SU-DHL-6 (cell line): ENCODE measurements at regions not wholly inside any gene's neighbourhood (a gene's known extent, or its start where the extent isn't known, plus 50 kb on each side); places are given as distances from the start of the nearest gene placed in this dataset.

ENCODE experiments used
- H2AFZ ChIP-seq: fragments of 200-600 bp; sonication (generic); 2 replicates; pipeline ENCODE4 v1.6.1; 2014; ENCODE audit warnings: low read depth, mild to moderate bottlenecking, moderate library complexity, mixed read lengths, antibody characterized with exemption, low read length; ENCODE audit not compliant: severe bottlenecking
- H3F3A ChIP-seq: fragments of 200-600 bp; shearing (Covaris generic); 2 replicates; pipeline ENCODE4 v1.6.0; 2016; ENCODE audit warnings: antibody characterized with exemption, mild to moderate bottlenecking; ENCODE audit not compliant: insufficient read depth
- H3K27ac ChIP-seq: fragments of 200-600 bp; sonication (generic); 2 replicates; pipeline ENCODE4 v1.5.1; 2016; ENCODE audit warnings: low read depth, mild to moderate bottlenecking, low read length, moderate library complexity, mixed read lengths
- H3K27me3 ChIP-seq: fragments of 200-600 bp; sonication (generic), shearing (Covaris generic); 2 replicates; pipeline ENCODE4 v1.6.0; 2014; ENCODE audit warnings: mild to moderate bottlenecking, low read length
- H3K36me3 ChIP-seq: fragments of 200-600 bp; sonication (generic); 2 replicates; pipeline ENCODE4 v1.6.1; 2014; ENCODE audit warnings: mild to moderate bottlenecking, low read length, mixed read lengths
- H3K4me2 ChIP-seq: fragments of 300-600, 200-600 bp; shearing (Covaris generic), sonication (generic); 2 replicates; pipeline ENCODE4 v1.6.0; 2014; ENCODE audit warnings: low read length, low read depth, mild to moderate bottlenecking; ENCODE audit not compliant: poor library complexity, severe bottlenecking
- H3K4me3 ChIP-seq: fragments of 200-600 bp; sonication (generic); 2 replicates; pipeline ENCODE4 v1.5.1; 2014; ENCODE audit warnings: antibody characterized with exemption, low read length, mild to moderate bottlenecking, mixed read lengths; ENCODE audit not compliant: insufficient read depth, poor library complexity, severe bottlenecking
- H3K79me2 ChIP-seq: fragments of 200-600 bp; sonication (generic); 2 replicates; pipeline ENCODE4 v1.6.1; 2014; ENCODE audit warnings: mild to moderate bottlenecking, low read length, moderate library complexity; ENCODE audit not compliant: insufficient read depth
- H3K9ac ChIP-seq: fragments of 200-600 bp; sonication (generic); 2 replicates; pipeline ENCODE4 v1.7.0; 2014; ENCODE audit warnings: mild to moderate bottlenecking, low read length
- H3K9me2 ChIP-seq: fragments of 200-600 bp; sonication (generic); replicated peaks from 2 replicates; pipeline ENCODE4 v1.6.1; 2014; ENCODE audit warnings: low read length; ENCODE audit not compliant: insufficient read depth
- H3K9me3 ChIP-seq: fragments of 200-600 bp; sonication (generic); 2 replicates; pipeline ENCODE4 v1.6.1; 2014; ENCODE audit warnings: low read length, mixed read lengths; ENCODE audit not compliant: insufficient read depth
- H4K20me1 ChIP-seq: fragments of 200-600 bp; sonication (generic); 2 replicates; pipeline ENCODE4 v1.6.1; 2014; ENCODE audit warnings: low read depth, mild to moderate bottlenecking, antibody characterized with exemption, low read length, moderate library complexity, mixed read lengths
- EZH2phosphoT487 ChIP-seq: fragments of 200-600 bp; sonication (generic), shearing (Covaris generic); conservative IDR thresholded peaks from 2 replicates; pipeline ENCODE4 v1.6.1; 2018; ENCODE audit warnings: mild to moderate bottlenecking, antibody characterized with exemption, low read length, moderate library complexity, mixed read lengths
- TF ChIP-seq, protein P1 (sequence below): fragments of 200-600 bp; sonication (generic); IDR thresholded peaks from one replicate; pipeline ENCODE4 v1.5.1; 2017; ENCODE audit warnings: antibody characterized with exemption, mild to moderate bottlenecking, low read length, moderate library complexity; ENCODE audit not compliant: insufficient read depth, poor library complexity, severe bottlenecking

GRCh38 chr18:70463085-70463484, 174.2 kb downstream of the SOCS6 start:
- TF ChIP-seq EZH2phosphoT487: no peak
- Histone ChIP-seq H3K9me3 (no peaks in the 10 kb centered on the region), H3K4me2 (no peak overlapping the region), H3F3A (no peaks in the 10 kb centered on the region), H3K4me3 (no peak overlapping the region), H3K36me3 (no peaks in the 10 kb centered on the region), H3K27ac (no peak overlapping the region), H3K79me2 (no peaks in the 10 kb centered on the region), H3K9ac (no peak overlapping the region), H2AFZ (no peak overlapping the region), H3K9me2 (no peaks in the 10 kb centered on the region), H4K20me1 (no peaks in the 10 kb centered on the region), H3K27me3 (no peaks in the 10 kb centered on the region)

GRCh38 chr18:70462078-70462439, 173.2 kb downstream of the SOCS6 start:
- Histone ChIP-seq H3F3A (no peaks in the 10 kb centered on the region), H3K9ac (no peak overlapping the region), H3K4me3 (no peak overlapping the region), H3K36me3 (no peaks in the 10 kb centered on the region), H4K20me1 (no peaks in the 10 kb centered on the region), H3K9me2 (no peaks in the 10 kb centered on the region), H3K27ac (no peak overlapping the region), H3K27me3 (no peaks in the 10 kb centered on the region), H3K79me2 (no peaks in the 10 kb centered on the region), H3K9me3 (no peaks in the 10 kb centered on the region), H2AFZ (no peak overlapping the region), H3K4me2 (no peak overlapping the region)
- no peak for TF ChIP-seq EZH2phosphoT487
- TF ChIP-seq, protein P1, sequence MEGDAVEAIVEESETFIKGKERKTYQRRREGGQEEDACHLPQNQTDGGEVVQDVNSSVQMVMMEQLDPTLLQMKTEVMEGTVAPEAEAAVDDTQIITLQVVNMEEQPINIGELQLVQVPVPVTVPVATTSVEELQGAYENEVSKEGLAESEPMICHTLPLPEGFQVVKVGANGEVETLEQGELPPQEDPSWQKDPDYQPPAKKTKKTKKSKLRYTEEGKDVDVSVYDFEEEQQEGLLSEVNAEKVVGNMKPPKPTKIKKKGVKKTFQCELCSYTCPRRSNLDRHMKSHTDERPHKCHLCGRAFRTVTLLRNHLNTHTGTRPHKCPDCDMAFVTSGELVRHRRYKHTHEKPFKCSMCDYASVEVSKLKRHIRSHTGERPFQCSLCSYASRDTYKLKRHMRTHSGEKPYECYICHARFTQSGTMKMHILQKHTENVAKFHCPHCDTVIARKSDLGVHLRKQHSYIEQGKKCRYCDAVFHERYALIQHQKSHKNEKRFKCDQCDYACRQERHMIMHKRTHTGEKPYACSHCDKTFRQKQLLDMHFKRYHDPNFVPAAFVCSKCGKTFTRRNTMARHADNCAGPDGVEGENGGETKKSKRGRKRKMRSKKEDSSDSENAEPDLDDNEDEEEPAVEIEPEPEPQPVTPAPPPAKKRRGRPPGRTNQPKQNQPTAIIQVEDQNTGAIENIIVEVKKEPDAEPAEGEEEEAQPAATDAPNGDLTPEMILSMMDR: no peak

- no peaks in the 10 kb centered on the region for H3F3A ChIP-seq
- no peak overlapping the region for H3K27ac ChIP-seq
- no peak overlapping the region for H2AFZ ChIP-seq
- H4K20me1 ChIP-seq: no peaks in the 10 kb centered on the region
- no peaks in the 10 kb centered on the region for H3K9me3 ChIP-seq
- H3K27me3 ChIP-seq: no peaks in the 10 kb centered on the region
- no peaks in the 10 kb centered on the region for H3K9me2 ChIP-seq
- no peak overlapping the region for H3K9ac ChIP-seq
- TF ChIP-seq, protein P1: no peak
- no peak for TF ChIP-seq EZH2phosphoT487
- H3K79me2 ChIP-seq: no peaks in the 10 kb centered on the region
- no peak overlapping the region for H3K4me3 ChIP-seq
- H3K4me2 ChIP-seq: no peak overlapping the region
- H3K36me3 ChIP-seq: no peaks in the 10 kb centered on the region
These were observed 172.7 kb downstream of the SOCS6 start for GRCh38 chr18:70461323-70462077.

DNA sequence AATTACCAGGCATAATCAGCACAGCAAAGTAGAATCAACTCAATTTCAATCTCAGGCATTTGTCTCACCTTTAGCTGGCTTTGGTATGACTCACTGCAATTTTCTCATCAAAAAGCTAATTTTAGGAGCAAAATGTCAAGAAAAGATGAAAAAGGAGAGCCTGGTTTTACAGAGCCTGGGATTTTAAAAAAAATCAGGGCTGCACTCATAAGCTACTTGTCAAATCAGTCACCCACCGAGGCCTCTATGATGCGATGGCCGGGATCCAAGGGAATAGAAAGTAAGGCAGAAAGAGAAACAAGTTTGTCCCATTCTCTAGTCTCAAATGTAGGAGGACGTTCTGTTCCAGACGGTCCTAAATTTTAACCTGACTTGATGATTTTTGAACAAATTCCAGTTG, 170.9 kb downstream of the SOCS6 start:
- Histone ChIP-seq H3F3A (no peaks in the 10 kb centered on the region), H3K4me3 (no peak overlapping the region), H2AFZ (no peak overlapping the region), H3K9ac (no peak overlapping the region), H4K20me1 (no peaks in the 10 kb centered on the region), H3K36me3 (no peaks in the 10 kb centered on the region), H3K9me3 (no peaks in the 10 kb centered on the region), H3K27ac (no peak overlapping the region), H3K27me3 (no peaks in the 10 kb centered on the region), H3K79me2 (no peaks in the 10 kb centered on the region), H3K4me2 (no peak overlapping the region), H3K9me2 (no peaks in the 10 kb centered on the region)
- TF ChIP-seq, protein P1: no peak
- TF ChIP-seq EZH2phosphoT487: no peak
